GM21576 (cell line): ENCODE measurements at regions not wholly inside any gene's neighbourhood (a gene's known extent, or its start where the extent isn't known, plus 50 kb on each side); places are given as distances from the start of the nearest gene placed in this dataset.

ENCODE experiments used
- ATAC-seq: cut with Tn5 transposase; IDR thresholded peaks from one replicate; pipeline ENCODE4 v1.9.1; 2021; ENCODE audit warnings: mild to moderate bottlenecking, moderate library complexity; ENCODE audit not compliant: unreplicated experiment

DNA sequence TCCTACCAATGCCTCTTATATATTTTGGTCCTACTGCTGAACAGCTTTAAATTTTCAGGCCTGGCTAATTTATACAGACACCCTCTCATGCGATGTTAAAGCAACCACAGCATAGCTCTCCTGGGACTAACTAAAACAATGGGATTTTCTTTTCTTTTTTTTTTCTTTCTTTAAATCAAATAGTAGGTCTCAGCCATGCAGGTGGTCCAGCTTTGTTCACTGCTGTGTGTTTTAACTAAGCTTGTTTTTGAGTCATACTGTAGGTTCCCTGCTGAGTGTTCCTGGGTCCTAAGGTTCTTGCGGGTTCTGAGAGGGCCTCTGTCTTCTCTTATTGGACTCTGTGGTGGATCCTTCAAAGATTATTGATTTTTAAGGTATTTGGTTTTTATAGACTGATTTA, 113.1 kb upstream of the SORCS1 start:
- no peak for ATAC-seq

DNA sequence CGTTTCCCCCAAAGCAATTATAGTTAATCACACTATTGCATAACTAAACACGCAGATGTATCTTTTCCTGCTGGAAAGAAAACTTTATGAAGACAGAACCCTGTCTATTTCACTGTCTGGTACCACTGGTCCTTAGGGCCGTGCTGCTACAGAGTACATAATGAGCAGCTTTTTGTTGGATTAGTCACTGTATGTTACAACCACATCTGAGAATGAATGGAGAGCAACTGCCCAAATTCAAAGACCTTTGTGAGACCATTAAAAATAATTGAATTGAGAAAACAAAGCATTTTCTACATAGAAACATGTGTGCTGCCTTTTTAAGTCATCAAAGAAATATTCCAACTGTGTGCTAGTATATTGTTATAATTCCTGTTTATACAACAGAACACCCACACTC, 111.3 kb upstream of the SORCS1 start:
- ATAC-seq: no peak

DNA sequence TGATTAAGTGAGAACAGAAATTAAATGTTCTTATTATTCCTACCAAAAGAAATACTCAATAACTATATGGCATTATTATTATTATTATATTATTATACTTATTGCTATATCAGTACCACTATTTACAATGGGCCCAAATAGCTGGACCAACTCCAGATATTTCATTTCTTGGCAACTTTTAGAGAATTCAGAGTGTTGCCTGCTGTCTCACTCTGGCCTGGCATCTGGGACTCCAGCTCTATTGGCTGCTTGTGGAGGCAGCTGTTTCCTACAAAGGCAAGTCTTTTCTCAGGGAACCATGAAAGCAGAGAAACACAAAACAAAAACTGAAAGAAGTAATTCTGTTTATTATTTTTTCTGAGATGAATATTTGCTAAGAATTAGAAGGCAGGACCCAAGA, 105.1 kb upstream of the SORCS1 start:
- ATAC-seq: no peak

DNA sequence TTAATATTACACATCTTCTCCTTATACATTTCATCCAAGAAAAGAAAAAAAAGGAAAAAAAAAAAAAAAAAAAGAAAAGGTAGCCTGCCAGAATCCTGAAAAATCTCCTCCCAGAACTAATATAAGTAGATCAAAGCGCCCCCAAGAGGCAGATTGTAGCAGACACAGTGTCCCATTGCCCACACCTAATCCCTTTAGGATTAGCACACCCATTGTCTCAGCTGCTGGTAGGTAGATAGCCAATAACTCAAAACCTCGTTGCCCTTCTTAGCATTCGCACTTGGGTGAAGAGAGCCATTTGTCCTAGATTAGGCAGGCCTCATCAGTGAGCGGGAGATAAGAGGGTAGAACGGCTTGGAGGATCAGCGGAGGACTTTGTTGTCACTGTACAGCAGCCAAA, 100.2 kb upstream of the SORCS1 start:
- no peak for ATAC-seq

DNA sequence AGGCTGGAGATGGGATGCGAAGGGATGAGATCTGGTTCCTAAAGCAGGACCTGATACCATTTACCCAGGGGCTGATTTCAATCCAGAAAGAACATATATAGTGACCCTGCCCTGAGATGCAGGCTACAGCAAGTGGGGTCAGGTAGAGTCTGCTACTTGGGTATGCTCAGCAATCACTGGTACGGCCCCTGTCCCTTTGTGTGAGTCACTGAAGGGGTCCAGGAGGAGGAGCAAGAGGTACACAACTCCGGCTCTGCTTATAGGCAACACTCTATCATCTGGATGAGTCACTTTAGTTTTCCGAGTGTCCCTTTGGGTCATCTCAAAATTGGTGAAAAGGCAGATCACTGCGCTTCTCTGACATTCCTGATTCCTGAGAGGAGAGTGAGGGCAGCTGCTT, 79.6 kb upstream of the SORCS1 start:
- ATAC-seq: no peak

DNA sequence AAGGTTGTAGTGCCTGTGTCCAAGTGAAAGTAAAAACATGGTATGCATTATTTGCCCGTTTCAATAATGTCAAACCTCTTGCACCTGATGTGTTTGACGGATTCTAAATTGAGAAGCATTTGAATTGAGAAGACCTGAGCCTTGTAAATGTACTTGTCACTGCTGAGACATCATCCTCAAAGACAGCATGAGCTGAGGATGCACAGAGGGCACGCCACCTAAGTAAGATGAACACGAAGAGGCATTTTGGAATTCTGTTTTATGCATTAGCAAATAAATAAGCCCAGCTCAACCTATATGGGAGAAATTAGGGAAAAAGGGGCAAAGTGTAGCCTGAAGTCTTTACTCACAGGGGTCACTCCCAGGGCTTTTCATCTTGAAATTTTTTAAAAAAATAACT, 73.8 kb upstream of the SORCS1 start:
- ATAC-seq: no peak

DNA sequence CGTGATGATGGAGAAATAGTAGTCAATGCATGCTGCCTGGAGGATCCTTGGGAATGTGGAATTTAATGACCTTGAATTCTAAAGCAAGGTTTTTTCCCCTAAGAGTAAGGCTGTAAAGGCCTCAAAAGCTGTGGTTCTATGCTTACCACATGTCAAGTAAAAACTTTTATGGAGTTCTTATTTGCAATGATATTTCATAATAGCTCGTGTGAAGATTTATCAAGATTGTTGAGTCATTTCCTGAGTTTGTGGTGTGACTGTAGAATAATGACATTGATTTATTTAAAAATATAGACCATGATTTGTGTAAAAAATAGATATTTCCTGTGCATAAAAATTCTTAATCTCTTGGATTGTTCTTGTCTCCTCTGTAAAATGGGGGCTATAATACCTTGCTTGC, 67.5 kb upstream of the SORCS1 start:
- no peak for ATAC-seq

DNA sequence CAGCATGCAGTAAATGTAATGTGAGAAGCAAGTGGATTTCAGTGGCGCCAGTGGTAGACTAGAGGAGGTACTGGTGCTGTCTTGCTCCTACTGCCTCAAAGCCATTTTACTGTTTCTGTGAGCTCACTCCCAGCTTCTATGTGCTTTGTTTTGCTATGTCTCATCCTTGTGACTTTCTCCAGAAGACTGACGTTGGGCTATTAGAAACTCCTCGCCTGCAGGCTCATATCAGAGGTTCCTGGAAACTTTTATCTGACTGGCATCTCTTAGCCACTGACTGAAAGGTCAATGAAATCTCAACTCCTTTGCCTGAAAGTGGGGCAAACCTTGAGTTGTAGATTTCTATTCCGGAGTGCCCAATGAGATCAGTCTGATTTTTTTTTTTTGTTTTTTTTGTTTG, 66.4 kb upstream of the SORCS1 start:
- ATAC-seq: no peak

DNA sequence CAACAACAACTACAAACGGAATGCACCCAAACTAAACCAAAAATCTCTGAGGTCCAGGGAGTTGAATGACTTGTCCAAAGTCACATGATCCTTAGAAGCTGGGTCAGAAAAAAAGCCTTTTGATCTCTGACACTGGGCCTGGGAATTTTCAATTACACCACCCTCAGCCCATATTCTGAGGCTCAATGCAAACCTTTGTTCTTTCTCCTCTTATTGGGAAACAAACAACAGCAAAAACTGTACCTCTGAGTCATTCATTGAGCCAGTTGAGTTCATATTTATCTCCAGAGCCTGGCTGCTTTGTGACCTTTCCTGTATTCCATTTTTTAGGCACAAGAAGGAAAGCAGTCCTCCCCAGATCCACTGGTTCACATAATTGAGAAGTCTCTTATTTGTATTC, 51.2 kb upstream of the SORCS1 start:
- no peak for ATAC-seq
